NCI-H1092 (cell line): ENCODE measurements at regions not wholly inside any gene's neighbourhood (a gene's known extent, or its start where the extent isn't known, plus 50 kb on each side); places are given as distances from the start of the nearest gene placed in this dataset.
A peak's percentile ranks its signal among the peaks of the same experiment; 100 is the strongest.

ENCODE experiments used
- DNase-seq: peaks from one replicate; lab custom pipeline; 2025; lab: John Stamatoyannopoulos, UW

DNA sequence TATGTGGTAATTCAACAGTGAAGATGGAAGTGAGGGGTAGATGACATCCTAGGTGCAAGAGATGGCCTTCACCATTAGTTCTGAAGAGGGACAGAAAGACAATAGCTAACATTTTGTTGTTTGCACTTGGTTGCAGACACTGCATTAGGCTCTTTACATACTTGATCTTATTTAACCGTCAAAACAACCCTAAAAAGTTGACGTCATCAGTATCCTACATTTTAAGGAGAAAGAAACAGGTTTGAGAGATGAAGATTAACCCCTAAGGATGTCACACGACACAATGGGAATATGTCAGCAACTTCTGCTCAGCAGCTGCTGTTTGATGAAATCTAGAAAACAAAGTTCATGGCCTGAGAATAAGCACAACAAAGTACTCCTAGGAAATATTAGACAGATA, 72.6 kb upstream of the MC3R start:
- no peak for DNase-seq

DNA sequence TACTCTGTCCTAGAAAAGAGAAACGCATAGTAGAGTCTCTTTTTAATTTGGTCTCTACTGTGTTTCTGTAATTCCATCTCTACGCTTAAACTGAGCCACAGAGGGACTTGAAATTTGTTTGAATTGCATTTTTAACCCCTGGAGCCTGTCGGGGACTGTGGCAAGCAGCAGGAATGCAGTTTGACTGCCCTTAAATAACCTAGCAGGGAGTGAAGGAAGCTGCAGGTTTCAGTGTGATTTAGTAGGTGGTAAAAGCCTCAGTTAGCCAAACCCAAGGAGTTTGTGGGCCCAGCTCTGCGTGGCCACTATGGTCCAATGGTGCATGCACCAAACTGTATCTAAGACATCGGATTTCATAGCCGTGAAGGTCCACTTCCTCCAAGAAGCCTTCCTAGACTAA, 70.3 kb upstream of the MC3R start:
- no peak for DNase-seq

DNA sequence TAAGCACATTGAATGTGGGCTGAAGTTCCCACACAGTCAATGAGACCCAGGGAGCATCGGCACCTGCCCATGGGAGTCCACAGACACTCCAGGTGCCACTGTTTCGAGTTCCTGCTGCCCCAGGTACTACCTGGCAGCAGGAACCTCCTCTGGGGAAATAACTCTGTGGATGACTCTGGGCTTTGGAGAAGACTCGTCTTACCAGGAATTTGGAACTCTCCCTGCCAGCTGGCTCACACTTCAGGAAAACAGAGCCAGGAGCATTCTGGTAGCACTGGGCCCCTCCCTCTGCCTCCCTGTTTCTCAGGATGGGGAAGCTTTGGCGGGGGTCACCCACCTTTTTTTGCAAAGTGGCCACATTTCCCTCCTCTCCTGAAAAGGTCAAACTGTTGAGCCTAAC, 69.5 kb upstream of the MC3R start:
- no peak for DNase-seq

- DNase-seq: no peak
Observed at GRCh38 chr20:56181583-56181982, 66.9 kb upstream of the MC3R start.

DNA sequence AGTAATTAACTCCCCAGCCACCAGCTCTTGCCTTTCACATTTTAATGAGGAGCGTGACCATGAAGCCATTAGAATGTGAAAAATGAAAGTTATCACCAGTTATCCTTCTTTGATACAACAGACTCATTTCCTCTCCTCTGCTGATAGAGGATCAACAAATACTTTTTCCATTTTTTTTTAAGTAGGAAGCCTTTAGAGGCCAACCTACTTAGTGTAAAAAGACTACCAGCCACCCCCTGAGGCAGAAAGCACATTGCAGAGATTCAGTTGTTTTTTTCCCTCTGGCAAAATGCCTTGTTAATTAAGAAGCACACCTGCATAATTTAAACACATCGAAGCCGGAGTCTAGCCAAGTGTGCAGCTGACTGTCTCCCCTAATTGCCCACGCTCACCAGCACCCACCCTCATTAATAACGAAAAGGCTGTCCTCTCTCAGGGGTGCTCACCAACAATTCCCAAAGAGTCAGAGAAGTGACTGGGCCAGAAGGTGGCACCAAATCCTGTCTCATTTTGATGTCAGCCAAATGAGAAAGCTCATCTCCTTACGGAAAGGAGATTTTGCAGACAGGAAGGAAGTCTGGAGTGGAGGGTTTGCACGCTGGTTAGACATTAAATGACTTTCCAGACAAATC, 60.9 kb upstream of the MC3R start:
- DNase-seq: peak; percentile 60

- no peak for DNase-seq
Observed at GRCh38 chr20:56194042-56194441, 54.5 kb upstream of the MC3R start.

- no peak for DNase-seq
Observed at GRCh38 chr20:56195946-56196345, 52.6 kb upstream of the MC3R start.
